ENCODE measurements at regions not wholly inside any gene's neighbourhood (a gene's known extent, or its start where the extent isn't known, plus 50 kb on each side); places are given as distances from the start of the nearest gene placed in this dataset.

- no CpG with 5 or more reads among the region's 1 CpG for WGBS
- no peak overlapping the region for H3K4me3 ChIP-seq (ENCODE audit: insufficient read depth in 1 of 2, low read depth in 1 of 2, low read length in 2 of 2)
These were observed 1315.7 kb upstream of the ZEB2 start for GRCh38 chr2:145835665-145836064.

GRCh38 chr2:145832681-145833080 is 1312.8 kb upstream of the ZEB2 start:
- Histone ChIP-seq H3K4me1 (ENCODE audit: control insufficient read depth, insufficient read depth, low read depth, low read length) (no peaks in the 10 kb centered on the region), H2BK120ac (ENCODE audit: low read depth, low read length) (no peak overlapping the region), H3K23ac (ENCODE audit: low read length in 2 of 2) (no peak overlapping the region), H2BK12ac (ENCODE audit: low read length in 2 of 2) (no peak overlapping the region), H3K4ac (ENCODE audit: low read depth in 1 of 2, low read length in 2 of 2) (no peak overlapping the region), H2AK5ac (ENCODE audit: low read length, severe bottlenecking) (no peak overlapping the region), H4K91ac (ENCODE audit: low read length) (no peak overlapping the region), H3K4me2 (ENCODE audit: low read length, poor library complexity, severe bottlenecking) (no peak overlapping the region), H2AFZ (ENCODE audit: low read depth, low read length) (no peak overlapping the region), H3K18ac (ENCODE audit: low read depth in 1 of 2, low read length in 2 of 2) (no peak overlapping the region), H4K8ac (ENCODE audit: low read length) (no peak overlapping the region), H3K36me3 (ENCODE audit: control insufficient read depth in 1 of 2, insufficient read depth in 2 of 2, low read depth in 1 of 2, low read length in 2 of 2) (no peaks in the 10 kb centered on the region), H3K14ac (ENCODE audit: low read length in 2 of 2) (no peak overlapping the region), H2BK15ac (ENCODE audit: low read depth, poor library complexity, severe bottlenecking) (no peak overlapping the region), H3K9me3 (ENCODE audit: control insufficient read depth, low read length) (no peaks in the 10 kb centered on the region), H3K4me3 (ENCODE audit: insufficient read depth in 1 of 2, low read depth in 1 of 2, low read length in 2 of 2) (no peak overlapping the region), H3K27ac (ENCODE audit: low read length, poor library complexity, severe bottlenecking) (no peak overlapping the region), H2BK5ac (ENCODE audit: low read depth, low read length, poor library complexity, severe bottlenecking) (no peak overlapping the region), H3K9ac (ENCODE audit: low read length) (no peak overlapping the region), H3K27me3 (ENCODE audit: control insufficient read depth in 1 of 2, insufficient read depth in 1 of 2, low read length in 2 of 2) (no peaks in the 10 kb centered on the region), H3K79me1 (replicated peaks; ENCODE audit: low read length, poor library complexity, severe bottlenecking) (no peaks in the 10 kb centered on the region)
- DNase-seq: no peak
- 89% methylated on average over 5 of the region's 5 CpGs for WGBS

More at GRCh38 chr2:145835665-145836064, 1315.7 kb upstream of the ZEB2 start:
- Histone ChIP-seq H3K9ac (ENCODE audit: low read length) (no peak overlapping the region), H2BK120ac (ENCODE audit: low read depth, low read length) (no peak overlapping the region), H4K91ac (ENCODE audit: low read length) (no peak overlapping the region), H3K4ac (ENCODE audit: low read depth in 1 of 2, low read length in 2 of 2) (no peak overlapping the region), H2BK15ac (ENCODE audit: low read depth, poor library complexity, severe bottlenecking) (no peak overlapping the region), H3K18ac (ENCODE audit: low read depth in 1 of 2, low read length in 2 of 2) (no peak overlapping the region), H4K8ac (ENCODE audit: low read length) (no peak overlapping the region), H3K27me3 (ENCODE audit: control insufficient read depth in 1 of 2, insufficient read depth in 1 of 2, low read length in 2 of 2) (no peaks in the 10 kb centered on the region), H3K14ac (ENCODE audit: low read length in 2 of 2) (no peak overlapping the region), H2AK5ac (ENCODE audit: low read length, severe bottlenecking) (no peak overlapping the region), H3K4me2 (ENCODE audit: low read length, poor library complexity, severe bottlenecking) (no peak overlapping the region), H3K4me1 (ENCODE audit: control insufficient read depth, insufficient read depth, low read depth, low read length) (no peaks in the 10 kb centered on the region), H3K79me1 (replicated peaks; ENCODE audit: low read length, poor library complexity, severe bottlenecking) (no peaks in the 10 kb centered on the region), H2BK5ac (ENCODE audit: low read depth, low read length, poor library complexity, severe bottlenecking) (no peak overlapping the region), H3K27ac (ENCODE audit: low read length, poor library complexity, severe bottlenecking) (no peak overlapping the region), H3K23ac (ENCODE audit: low read length in 2 of 2) (no peak overlapping the region), H3K9me3 (ENCODE audit: control insufficient read depth, low read length) (no peaks in the 10 kb centered on the region), H3K36me3 (ENCODE audit: control insufficient read depth in 1 of 2, insufficient read depth in 2 of 2, low read depth in 1 of 2, low read length in 2 of 2) (no peaks in the 10 kb centered on the region), H2BK12ac (ENCODE audit: low read length in 2 of 2) (no peak overlapping the region), H2AFZ (ENCODE audit: low read depth, low read length) (no peak overlapping the region)
- DNase-seq: no peak

- H2AFZ ChIP-seq (ENCODE audit: low read depth, low read length): no peak overlapping the region
- H3K4me3 ChIP-seq (ENCODE audit: insufficient read depth in 1 of 2, low read depth in 1 of 2, low read length in 2 of 2): no peak overlapping the region
- H2BK120ac ChIP-seq (ENCODE audit: low read depth, low read length): no peak overlapping the region
- H2BK5ac ChIP-seq (ENCODE audit: low read depth, low read length, poor library complexity, severe bottlenecking): no peak overlapping the region
- H3K4me1 ChIP-seq (ENCODE audit: control insufficient read depth, insufficient read depth, low read depth, low read length): no peaks in the 10 kb centered on the region
- no peak for DNase-seq
- H3K14ac ChIP-seq (ENCODE audit: low read length in 2 of 2): no peak overlapping the region
- H4K8ac ChIP-seq (ENCODE audit: low read length): no peak overlapping the region
- H3K18ac ChIP-seq (ENCODE audit: low read depth in 1 of 2, low read length in 2 of 2): no peak overlapping the region
- no peaks in the 10 kb centered on the region for H3K27me3 ChIP-seq (ENCODE audit: control insufficient read depth in 1 of 2, insufficient read depth in 1 of 2, low read length in 2 of 2)
- H2BK15ac ChIP-seq (ENCODE audit: low read depth, poor library complexity, severe bottlenecking): no peak overlapping the region
- H3K4me2 ChIP-seq (ENCODE audit: low read length, poor library complexity, severe bottlenecking): no peak overlapping the region
- H3K36me3 ChIP-seq (ENCODE audit: control insufficient read depth in 1 of 2, insufficient read depth in 2 of 2, low read depth in 1 of 2, low read length in 2 of 2): no peaks in the 10 kb centered on the region
- H3K79me1 ChIP-seq (replicated peaks; ENCODE audit: low read length, poor library complexity, severe bottlenecking): no peaks in the 10 kb centered on the region
- H3K4ac ChIP-seq (ENCODE audit: low read depth in 1 of 2, low read length in 2 of 2): no peak overlapping the region
- H3K27ac ChIP-seq (ENCODE audit: low read length, poor library complexity, severe bottlenecking): no peak overlapping the region
- no peak overlapping the region for H2AK5ac ChIP-seq (ENCODE audit: low read length, severe bottlenecking)
- no peak overlapping the region for H3K23ac ChIP-seq (ENCODE audit: low read length in 2 of 2)
- H4K91ac ChIP-seq (ENCODE audit: low read length): no peak overlapping the region
- no peak overlapping the region for H3K9ac ChIP-seq (ENCODE audit: low read length)
- H3K9me3 ChIP-seq (ENCODE audit: control insufficient read depth, low read length): no peaks in the 10 kb centered on the region
- no peak overlapping the region for H2BK12ac ChIP-seq (ENCODE audit: low read length in 2 of 2)
These were observed 1310.0 kb upstream of the ZEB2 start for GRCh38 chr2:145829931-145830330.

GRCh38 chr2:145827235-145827634 is 1307.3 kb upstream of the ZEB2 start:
- H3K4me1 ChIP-seq (ENCODE audit: control insufficient read depth, insufficient read depth, low read depth, low read length): no peaks in the 10 kb centered on the region
- H2BK12ac ChIP-seq (ENCODE audit: low read length in 2 of 2): no peak overlapping the region
- no peak overlapping the region for H3K23ac ChIP-seq (ENCODE audit: low read length in 2 of 2)
- no peak overlapping the region for H3K4ac ChIP-seq (ENCODE audit: low read depth in 1 of 2, low read length in 2 of 2)
- no peak for DNase-seq
- no peaks in the 10 kb centered on the region for H3K79me1 ChIP-seq (replicated peaks; ENCODE audit: low read length, poor library complexity, severe bottlenecking)
- no peak overlapping the region for H3K14ac ChIP-seq (ENCODE audit: low read length in 2 of 2)
- no peak overlapping the region for H2BK15ac ChIP-seq (ENCODE audit: low read depth, poor library complexity, severe bottlenecking)
- no peak overlapping the region for H3K4me2 ChIP-seq (ENCODE audit: low read length, poor library complexity, severe bottlenecking)
- H4K91ac ChIP-seq (ENCODE audit: low read length): no peak overlapping the region
- H3K9me3 ChIP-seq (ENCODE audit: control insufficient read depth, low read length): no peaks in the 10 kb centered on the region
- H3K36me3 ChIP-seq (ENCODE audit: control insufficient read depth in 1 of 2, insufficient read depth in 2 of 2, low read depth in 1 of 2, low read length in 2 of 2): no peaks in the 10 kb centered on the region
- H2BK5ac ChIP-seq (ENCODE audit: low read depth, low read length, poor library complexity, severe bottlenecking): no peak overlapping the region
- no peak overlapping the region for H3K27ac ChIP-seq (ENCODE audit: low read length, poor library complexity, severe bottlenecking)
- H4K8ac ChIP-seq (ENCODE audit: low read length): no peak overlapping the region
- WGBS: 94% methylated on average over 1 of the region's 2 CpGs
- H3K27me3 ChIP-seq (ENCODE audit: control insufficient read depth in 1 of 2, insufficient read depth in 1 of 2, low read length in 2 of 2): no peaks in the 10 kb centered on the region
- H3K18ac ChIP-seq (ENCODE audit: low read depth in 1 of 2, low read length in 2 of 2): no peak overlapping the region
- H2AFZ ChIP-seq (ENCODE audit: low read depth, low read length): no peak overlapping the region
- H3K9ac ChIP-seq (ENCODE audit: low read length): no peak overlapping the region
- H3K4me3 ChIP-seq (ENCODE audit: insufficient read depth in 1 of 2, low read depth in 1 of 2, low read length in 2 of 2): no peak overlapping the region
- H2AK5ac ChIP-seq (ENCODE audit: low read length, severe bottlenecking): no peak overlapping the region
- H2BK120ac ChIP-seq (ENCODE audit: low read depth, low read length): no peak overlapping the region
